CD4-positive, alpha-beta memory T cell (primary cell): ENCODE measurements at regions not wholly inside any gene's neighbourhood (a gene's known extent, or its start where the extent isn't known, plus 50 kb on each side); places are given as distances from the start of the nearest gene placed in this dataset.
A peak's percentile ranks its signal among the peaks of the same experiment; 100 is the strongest.

Source experiments
- CTCF ChIA-PET: fragments of 350-600 bp; sonication (Branson Sonifier 250); formaldehyde crosslinking; loops from one replicate; lab custom pipeline; 2021; ENCODE audit warnings: inconsistent platforms; ENCODE audit not compliant: partially characterized antibody; lab: Charles Lee
- POLR2A ChIA-PET: fragments of 350-600 bp; sonication (Branson Sonifier 250); formaldehyde crosslinking; loops from one replicate; lab custom pipeline; 2021; ENCODE audit not compliant: partially characterized antibody; lab: Charles Lee
- DNase-seq, 5 donors: peaks; one replicate each; pipeline versions ENCODE4 v3.0.0 to v3.0.0-alpha.2; 2020 to 2022; ENCODE audit warnings: mixed read lengths in 1 of 5
- H3K27ac ChIP-seq: one replicate; pipeline ENCODE4 v1.7.0; 2013; ENCODE audit warnings: low read depth, low read length
- H3K27me3 ChIP-seq: 2 replicates; pipeline ENCODE4 v1.7.0; 2013; ENCODE audit warnings: mild to moderate bottlenecking, low read length, moderate library complexity; ENCODE audit not compliant: insufficient read depth
- H3K36me3 ChIP-seq: 2 replicates; pipeline ENCODE4 v1.7.0; 2013; ENCODE audit warnings: mild to moderate bottlenecking, low read length, moderate library complexity; ENCODE audit not compliant: insufficient read depth
- H3K4me1 ChIP-seq: 2 replicates; pipeline ENCODE4 v1.7.0; 2013; ENCODE audit warnings: mild to moderate bottlenecking, low read length, moderate library complexity; ENCODE audit not compliant: insufficient read depth
- H3K4me3 ChIP-seq, 2 donors: one replicate each; pipeline ENCODE4 v1.7.0; 2013; ENCODE audit warnings: low read length in 2 of 2, mild to moderate bottlenecking in 1 of 2
- H3K9me3 ChIP-seq, 2 donors: one replicate each; pipeline ENCODE4 v1.7.0; 2013; ENCODE audit warnings: low read length in 2 of 2, control low read depth in 1 of 2; ENCODE audit not compliant: control insufficient read depth in 1 of 2
- H3K27ac Mint-ChIP-seq, 7 donors: one replicate each; pipeline ENCODE4 v1.8.0; 2020 to 2021; ENCODE audit warnings: mixed read lengths in 7 of 7, mild to moderate bottlenecking in 6 of 7, inconsistent platforms in 3 of 7, moderate library complexity in 3 of 7
- H3K27me3 Mint-ChIP-seq, 2 donors: one replicate each; pipeline ENCODE4 v1.8.0; 2020 to 2021; ENCODE audit warnings: mixed read lengths in 2 of 2
- H3K36me3 Mint-ChIP-seq, 2 donors: one replicate each; pipeline ENCODE4 v1.8.0; 2020 to 2021; ENCODE audit warnings: mixed read lengths in 2 of 2, inconsistent platforms in 1 of 2, mild to moderate bottlenecking in 1 of 2
- H3K4me1 Mint-ChIP-seq, 4 donors: one replicate each; pipeline ENCODE4 v1.8.0; 2020 to 2021; ENCODE audit warnings: mixed read lengths in 4 of 4, mild to moderate bottlenecking in 1 of 4
- H3K4me3 Mint-ChIP-seq, 8 donors: one replicate each; pipeline ENCODE4 v1.8.0; 2020 to 2021; ENCODE audit warnings: mixed read lengths in 8 of 8, mild to moderate bottlenecking in 7 of 8, moderate library complexity in 6 of 8, inconsistent platforms in 3 of 8
- H3K9me3 Mint-ChIP-seq, 8 donors: one replicate each; pipeline ENCODE4 v1.8.0; 2020 to 2021; ENCODE audit warnings: mixed read lengths in 8 of 8, mild to moderate bottlenecking in 5 of 8, inconsistent platforms in 3 of 8, moderate library complexity in 1 of 8
- intact Hi-C: fragments of 100-400 bp; cut with micrococcal nuclease; formaldehyde crosslinking; loops from one replicate; pipeline ENCODE4 v1.15.1; 2023

GRCh38 chr6:142693441-142693840, 251.5 kb downstream of the HIVEP2 start:
- H3K27me3 Mint-ChIP-seq: no peaks in the 10 kb centered on the region
- H3K27ac Mint-ChIP-seq: no peak overlapping the region
- H3K36me3 ChIP-seq: no peaks in the 10 kb centered on the region
- ChIA-PET CTCF (interaction anchor here (0.7 to 3.2 kb wide), 20 partner anchors 8 to 734 kb away, joined by 3 to 86 read pairs (median 8); no protein-coding TSS in a partner anchor), POLR2A (interaction anchor here (1.1 kb wide), 1 partner anchor 250 kb away, joined by 3 read pairs; no protein-coding TSS in a partner anchor)
- no peak overlapping the region for H3K4me3 Mint-ChIP-seq
- H3K4me1 ChIP-seq: peaks cover 7% of the 10 kb centered on the region
- H3K27me3 ChIP-seq: no peaks in the 10 kb centered on the region
- no peak overlapping the region for H3K4me3 ChIP-seq
- peaks cover 5 to 21% (median 9%) of the 10 kb centered on the region in 4 donors for H3K4me1 Mint-ChIP-seq
- intact Hi-C loops: loop anchor here (1.0 to 5.0 kb wide), 10 partner anchors 127 to 804 kb away; partner anchors contain the start of genes NMBR and VTA1
- peaks cover 0 to 2% (median 0%) of the 10 kb centered on the region in 8 donors for H3K9me3 Mint-ChIP-seq
- H3K9me3 ChIP-seq: no peaks in the 10 kb centered on the region
- DNase-seq: no peak
- H3K27ac ChIP-seq: no peak overlapping the region
- no peaks in the 10 kb centered on the region for H3K36me3 Mint-ChIP-seq

- CTCF ChIA-PET: interaction anchor here (0.7 to 3.2 kb wide), 12 partner anchors 8 to 733 kb away, joined by 3 to 86 read pairs (median 8); no protein-coding TSS in a partner anchor
- Histone ChIP-seq H3K4me3 (no peak overlapping the region), H3K27ac (no peak overlapping the region), H3K27me3 (no peaks in the 10 kb centered on the region), H3K36me3 (no peaks in the 10 kb centered on the region), H3K4me1 (peaks cover 7% of the 10 kb centered on the region), H3K9me3 (no peaks in the 10 kb centered on the region)
- Mint-ChIP-seq H3K9me3 (peaks cover 0 to 2% (median 0%) of the 10 kb centered on the region in 8 donors), H3K4me3 (peak overlapping the region in 1 of 8 donors; percentile 47), H3K27ac (no peak overlapping the region), H3K4me1 (peaks cover 5 to 21% (median 9%) of the 10 kb centered on the region in 4 donors), H3K36me3 (no peaks in the 10 kb centered on the region), H3K27me3 (no peaks in the 10 kb centered on the region)
- intact Hi-C loops: loop anchor here (5.0 kb wide), 2 partner anchors 547 to 803 kb away; partner anchors contain the start of genes NMBR and VTA1
- DNase-seq: no peak
- POLR2A ChIA-PET: no interaction called here
Measured at GRCh38 chr6:142694054-142694453, 250.9 kb downstream of the HIVEP2 start.

- H3K27me3 Mint-ChIP-seq: no peaks in the 10 kb centered on the region
- ChIA-PET POLR2A (no interaction called here), CTCF (no interaction called here)
- no peak for DNase-seq
- Histone ChIP-seq H3K4me1 (peaks cover 7% of the 10 kb centered on the region), H3K27me3 (no peaks in the 10 kb centered on the region), H3K4me3 (no peak overlapping the region), H3K36me3 (no peaks in the 10 kb centered on the region), H3K27ac (no peak overlapping the region), H3K9me3 (no peaks in the 10 kb centered on the region)
- no peak overlapping the region for H3K4me3 Mint-ChIP-seq
- no peaks in the 10 kb centered on the region for H3K36me3 Mint-ChIP-seq
- H3K4me1 Mint-ChIP-seq: peaks cover 5 to 21% (median 9%) of the 10 kb centered on the region in 4 donors
- intact Hi-C loops: no loop called here
- H3K9me3 Mint-ChIP-seq: peaks cover 0 to 2% (median 0%) of the 10 kb centered on the region in 8 donors
- peak overlapping the region in 1 of 7 donors; percentile 72 for H3K27ac Mint-ChIP-seq
Measured at GRCh38 chr6:142695016-142695415, 250.0 kb downstream of the HIVEP2 start.

- H3K27me3 Mint-ChIP-seq: no peaks in the 10 kb centered on the region
- no peak for DNase-seq
- peaks cover 5 to 21% (median 9%) of the 10 kb centered on the region in 4 donors for H3K4me1 Mint-ChIP-seq
- Histone ChIP-seq H3K4me3 (no peak overlapping the region), H3K9me3 (no peaks in the 10 kb centered on the region), H3K27me3 (no peaks in the 10 kb centered on the region), H3K27ac (no peak overlapping the region), H3K36me3 (no peaks in the 10 kb centered on the region), H3K4me1 (peaks cover 7% of the 10 kb centered on the region)
- H3K36me3 Mint-ChIP-seq: no peaks in the 10 kb centered on the region
- H3K9me3 Mint-ChIP-seq: peaks cover 0 to 2% (median 0%) of the 10 kb centered on the region in 8 donors
- H3K4me3 Mint-ChIP-seq: no peak overlapping the region
- POLR2A ChIA-PET: no interaction called here
- intact Hi-C loops: no loop called here
- no peak overlapping the region for H3K27ac Mint-ChIP-seq
- CTCF ChIA-PET: interaction anchor here (0.9 to 3.3 kb wide), 5 partner anchors 222 to 730 kb away, joined by 3 to 10 read pairs (median 4); no protein-coding TSS in a partner anchor
Measured at GRCh38 chr6:142696123-142697000, 248.6 kb downstream of the HIVEP2 start.

DNA sequence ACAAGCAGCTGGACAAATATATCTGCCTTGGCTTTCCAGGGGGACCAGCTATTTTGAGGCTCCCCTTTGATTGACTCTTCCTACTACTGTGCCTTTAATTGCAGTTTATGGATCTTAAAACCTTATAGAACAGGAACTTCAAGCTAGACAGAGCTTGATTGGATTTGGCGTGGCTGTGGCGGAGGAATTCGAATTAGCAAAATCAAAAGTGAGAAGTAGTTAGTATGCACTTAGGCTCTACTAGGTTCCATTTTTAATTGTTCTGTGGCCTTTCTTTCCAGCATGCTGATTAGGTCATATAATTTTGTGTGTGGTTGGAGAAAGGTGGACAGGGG, 248.0 kb downstream of the HIVEP2 start:
- Mint-ChIP-seq H3K27ac (no peak overlapping the region), H3K27me3 (no peaks in the 10 kb centered on the region), H3K4me1 (peaks cover 5 to 21% (median 9%) of the 10 kb centered on the region in 4 donors), H3K4me3 (no peak overlapping the region), H3K9me3 (peaks cover 0 to 2% (median 0%) of the 10 kb centered on the region in 8 donors), H3K36me3 (no peaks in the 10 kb centered on the region)
- H3K4me3 ChIP-seq: no peak overlapping the region
- no peaks in the 10 kb centered on the region for H3K9me3 ChIP-seq
- CTCF ChIA-PET: interaction anchor here (1.1 to 3.3 kb wide), 4 partner anchors 222 to 729 kb away, joined by 3 to 10 read pairs (median 5); no protein-coding TSS in a partner anchor
- POLR2A ChIA-PET: no interaction called here
- peaks cover 7% of the 10 kb centered on the region for H3K4me1 ChIP-seq
- H3K27ac ChIP-seq: no peak overlapping the region
- H3K27me3 ChIP-seq: no peaks in the 10 kb centered on the region
- DNase-seq: no peak
- no peaks in the 10 kb centered on the region for H3K36me3 ChIP-seq
- intact Hi-C loops: no loop called here

- Histone ChIP-seq H3K27me3 (no peaks in the 10 kb centered on the region), H3K36me3 (no peaks in the 10 kb centered on the region), H3K27ac (no peak overlapping the region), H3K9me3 (no peaks in the 10 kb centered on the region), H3K4me1 (peaks cover 3% of the 10 kb centered on the region), H3K4me3 (no peak overlapping the region)
- CTCF ChIA-PET: interaction anchor here (0.8 to 3.3 kb wide), 5 partner anchors 191 to 729 kb away, joined by 3 to 10 read pairs (median 5); no protein-coding TSS in a partner anchor
- Mint-ChIP-seq H3K9me3 (peaks cover 0 to 2% (median 0%) of the 10 kb centered on the region in 8 donors), H3K27ac (no peak overlapping the region), H3K4me3 (no peak overlapping the region), H3K36me3 (no peaks in the 10 kb centered on the region), H3K27me3 (no peaks in the 10 kb centered on the region), H3K4me1 (peaks cover 2 to 23% (median 6%) of the 10 kb centered on the region in 4 donors)
- intact Hi-C loops: no loop called here
- no peak for DNase-seq
- POLR2A ChIA-PET: interaction anchor here (1.2 kb wide), 1 partner anchor 246 kb away, joined by 3 read pairs; no protein-coding TSS in a partner anchor
Measured at GRCh38 chr6:142697922-142698321, 247.1 kb downstream of the HIVEP2 start.

DNA sequence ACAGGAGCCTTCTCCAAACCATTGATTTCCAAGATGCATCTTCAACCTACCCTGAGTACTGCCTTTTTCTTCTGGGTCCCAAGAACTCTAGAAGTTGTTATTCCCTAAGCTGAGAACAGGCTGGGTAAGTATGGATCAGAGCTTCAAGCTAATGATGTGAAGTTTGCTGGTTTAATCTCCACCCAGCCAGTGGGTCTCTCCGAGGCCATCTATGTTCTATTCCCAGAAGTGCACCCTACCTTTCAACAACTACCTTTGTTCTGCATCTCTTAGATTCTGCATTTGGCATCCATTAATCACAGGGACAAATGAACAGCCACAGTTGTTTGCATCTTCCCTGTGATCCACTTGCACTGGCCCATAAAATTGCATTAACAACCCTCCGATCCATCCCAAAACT, 246.2 kb downstream of the HIVEP2 start:
- ChIA-PET POLR2A (interaction anchor here (1.2 kb wide), 1 partner anchor 245 kb away, joined by 3 read pairs; no protein-coding TSS in a partner anchor), CTCF (interaction anchor here (0.8 to 3.3 kb wide), 5 partner anchors 190 to 729 kb away, joined by 3 to 10 read pairs (median 5); no protein-coding TSS in a partner anchor)
- no peaks in the 10 kb centered on the region for H3K27me3 Mint-ChIP-seq
- H3K27ac Mint-ChIP-seq: no peak overlapping the region
- no peaks in the 10 kb centered on the region for H3K36me3 Mint-ChIP-seq
- Histone ChIP-seq H3K27ac (no peak overlapping the region), H3K9me3 (no peaks in the 10 kb centered on the region), H3K4me3 (no peak overlapping the region), H3K27me3 (no peaks in the 10 kb centered on the region), H3K36me3 (no peaks in the 10 kb centered on the region), H3K4me1 (no peaks in the 10 kb centered on the region)
- intact Hi-C loops: no loop called here
- H3K9me3 Mint-ChIP-seq: peaks cover 0 to 1% (median 0%) of the 10 kb centered on the region in 8 donors
- no peak overlapping the region for H3K4me3 Mint-ChIP-seq
- H3K4me1 Mint-ChIP-seq: peaks cover 0 to 18% (median 3%) of the 10 kb centered on the region in 4 donors
- DNase-seq: no peak
